H1 (cell line): ENCODE measurements at regions not wholly inside any gene's neighbourhood (a gene's known extent, or its start where the extent isn't known, plus 50 kb on each side); places are given as distances from the start of the nearest gene placed in this dataset.

ENCODE experiments used
- KDM4A ChIP-seq: IDR thresholded peaks from one replicate; pipeline ENCODE4 v1.7.1; 2012; ENCODE audit warnings: low read depth, mild to moderate bottlenecking, moderate library complexity, low read length, inconsistent platforms; ENCODE audit not compliant: severe bottlenecking
- POLR2A ChIP-seq, 2 experiments: IDR thresholded peaks; 1 replicate in 1 of 2; 2 replicates in 1 of 2; pipeline ENCODE4 v1.6.1; 2011; ENCODE audit warnings: low read depth in 2 of 2, low read length in 2 of 2, mild to moderate bottlenecking in 2 of 2; ENCODE audit errors: control extremely low read depth in 1 of 2
- SAP30 ChIP-seq: fragments of 300-600 bp; sonication (generic); IDR thresholded peaks from 2 replicates; pipeline ENCODE4 v1.7.1; 2012; ENCODE audit warnings: low read length, moderate library complexity, mild to moderate bottlenecking, inconsistent platforms; ENCODE audit not compliant: insufficient read depth, insufficient replicate concordance
- TF ChIP-seq, protein P1 (sequence below), 3 experiments: IDR thresholded peaks; 1 replicate in 2 of 3; 2 replicates in 1 of 3; pipeline versions ENCODE4 v1.5.1 to v1.6.1; 2011; ENCODE audit warnings: low read length in 3 of 3, mild to moderate bottlenecking in 3 of 3, inconsistent platforms in 2 of 3, low read depth in 1 of 3, moderate library complexity in 1 of 3; ENCODE audit not compliant: insufficient read depth in 1 of 3; ENCODE audit errors: control extremely low read depth in 1 of 3

- TF ChIP-seq, protein P1, sequence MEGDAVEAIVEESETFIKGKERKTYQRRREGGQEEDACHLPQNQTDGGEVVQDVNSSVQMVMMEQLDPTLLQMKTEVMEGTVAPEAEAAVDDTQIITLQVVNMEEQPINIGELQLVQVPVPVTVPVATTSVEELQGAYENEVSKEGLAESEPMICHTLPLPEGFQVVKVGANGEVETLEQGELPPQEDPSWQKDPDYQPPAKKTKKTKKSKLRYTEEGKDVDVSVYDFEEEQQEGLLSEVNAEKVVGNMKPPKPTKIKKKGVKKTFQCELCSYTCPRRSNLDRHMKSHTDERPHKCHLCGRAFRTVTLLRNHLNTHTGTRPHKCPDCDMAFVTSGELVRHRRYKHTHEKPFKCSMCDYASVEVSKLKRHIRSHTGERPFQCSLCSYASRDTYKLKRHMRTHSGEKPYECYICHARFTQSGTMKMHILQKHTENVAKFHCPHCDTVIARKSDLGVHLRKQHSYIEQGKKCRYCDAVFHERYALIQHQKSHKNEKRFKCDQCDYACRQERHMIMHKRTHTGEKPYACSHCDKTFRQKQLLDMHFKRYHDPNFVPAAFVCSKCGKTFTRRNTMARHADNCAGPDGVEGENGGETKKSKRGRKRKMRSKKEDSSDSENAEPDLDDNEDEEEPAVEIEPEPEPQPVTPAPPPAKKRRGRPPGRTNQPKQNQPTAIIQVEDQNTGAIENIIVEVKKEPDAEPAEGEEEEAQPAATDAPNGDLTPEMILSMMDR (IDR thresholded peaks at IDR 0.05; ENCODE audit: control extremely low read depth in 1 of 3, insufficient read depth in 1 of 3, low read depth in 1 of 3, low read length in 3 of 3), result no peak
- TF ChIP-seq KDM4A, result no peak
- TF ChIP-seq SAP30, result no peak
- TF ChIP-seq POLR2A (IDR thresholded peaks at IDR 0.05; ENCODE audit: control extremely low read depth in 1 of 2, low read depth in 2 of 2, low read length in 2 of 2), result no peak
Measured at GRCh38 chr13:61777899-61778298, 362.2 kb upstream of the PCDH20 start (continued).
